CD4-positive, alpha-beta T cell (primary cell): ENCODE measurements at regions not wholly inside any gene's neighbourhood (a gene's known extent, or its start where the extent isn't known, plus 50 kb on each side); places are given as distances from the start of the nearest gene placed in this dataset.
"Not testable (repeated sequence)": the region's sequence is repeated elsewhere in the genome, so short reads cannot be mapped to it uniquely, and the experiment has no call there.

ENCODE experiments used
- ATAC-seq: fragments of 200-7000 bp; cut with Tn5 transposase; one replicate; pipeline ENCODE4 v1.10.0; 2022; ENCODE audit warnings: mild to moderate bottlenecking; ENCODE audit not compliant: poor library complexity
- CTCF ChIA-PET: fragments of 350-600 bp; sonication (Branson Sonifier 250); formaldehyde crosslinking; loops from one replicate; lab custom pipeline; 2021; ENCODE audit warnings: antibody characterized with exemption, inconsistent platforms; lab: Charles Lee
- POLR2A ChIA-PET: fragments of 350-600 bp; sonication (Branson Sonifier 250); formaldehyde crosslinking; loops from one replicate; lab custom pipeline; 2021; ENCODE audit warnings: antibody characterized with exemption, inconsistent platforms; lab: Charles Lee
- DNase-seq, 14 experiments: peaks; one replicate each; pipeline ENCODE4 v3.0.0-alpha.2; 2013 to 2020; ENCODE audit warnings: mixed read lengths in 2 of 14
- H3K27ac ChIP-seq, 2 donors: one replicate each; pipeline versions ENCODE4 v1.5.1 to v1.7.0; 2013; ENCODE audit warnings: low read length in 2 of 2, low read depth in 1 of 2, mild to moderate bottlenecking in 1 of 2
- H3K27me3 ChIP-seq, 2 experiments: 1 replicate in 1 of 2; 2 replicates in 1 of 2; pipeline versions ENCODE4 v1.6.1 to v1.7.0; 2013; ENCODE audit warnings: low read length in 2 of 2, control low read depth in 1 of 2, mild to moderate bottlenecking in 1 of 2, moderate library complexity in 1 of 2; ENCODE audit not compliant: insufficient read depth in 2 of 2, control insufficient read depth in 1 of 2
- H3K36me3 ChIP-seq: one replicate; pipeline ENCODE4 v1.6.1; 2013; ENCODE audit warnings: low read length, control low read depth; ENCODE audit not compliant: insufficient read depth
- H3K4me1 ChIP-seq: one replicate; pipeline ENCODE4 v1.6.1; 2013; ENCODE audit warnings: low read length, control low read depth; ENCODE audit not compliant: insufficient read depth
- H3K4me3 ChIP-seq: one replicate; pipeline ENCODE4 v1.5.1; 2013; ENCODE audit warnings: mild to moderate bottlenecking, low read length, moderate library complexity
- H3K9me3 ChIP-seq, 2 experiments: 1 replicate in 1 of 2; 2 replicates in 1 of 2; pipeline versions ENCODE4 v1.6.1 to v1.7.0; 2013; ENCODE audit warnings: low read length in 2 of 2, mild to moderate bottlenecking in 2 of 2, control low read depth in 1 of 2, moderate library complexity in 1 of 2; ENCODE audit not compliant: control insufficient read depth in 1 of 2, insufficient read depth in 1 of 2
- H3K27ac Mint-ChIP-seq: one replicate; pipeline ENCODE4 v1.8.0; 2020; ENCODE audit warnings: mixed read lengths
- H3K27me3 Mint-ChIP-seq: one replicate; pipeline ENCODE4 v1.8.0; 2021; ENCODE audit warnings: mixed read lengths
- H3K36me3 Mint-ChIP-seq: one replicate; pipeline ENCODE4 v1.8.0; 2021; ENCODE audit warnings: low read depth, mixed read lengths
- H3K4me1 Mint-ChIP-seq: one replicate; pipeline ENCODE4 v1.8.0; 2021; ENCODE audit warnings: low read depth, mixed read lengths
- H3K4me3 Mint-ChIP-seq: one replicate; pipeline ENCODE4 v1.8.0; 2020; ENCODE audit warnings: mild to moderate bottlenecking, mixed read lengths
- H3K9me3 Mint-ChIP-seq: one replicate; pipeline ENCODE4 v1.8.0; 2020; ENCODE audit warnings: mixed read lengths
- CTCF ChIP-seq: fragments of 200-600 bp; IDR thresholded peaks from one replicate; pipeline ENCODE4 v1.8.0; 2022; ENCODE audit warnings: antibody characterized with exemption, mild to moderate bottlenecking
- intact Hi-C, 2 experiments: fragments of 100-400 bp; cut with DNase I in 1 of 2; cut with micrococcal nuclease in 1 of 2; formaldehyde crosslinking; loops; one replicate each; pipeline versions ENCODE4 v1.15.1 to v1.9.0; 2023 to 2025; cut with DNase I, micrococcal nuclease

GRCh38 chr6:119493980-119494379 is 144.4 kb upstream of the MAN1A1 start:
- Mint-ChIP-seq H3K9me3 (peaks cover 8% of the 10 kb centered on the region), H3K4me1 (no peaks in the 10 kb centered on the region), H3K4me3 (no peak overlapping the region), H3K27me3 (no peaks in the 10 kb centered on the region), H3K27ac (no peak overlapping the region), H3K36me3 (no peaks in the 10 kb centered on the region)
- Histone ChIP-seq H3K4me1 (no peaks in the 10 kb centered on the region), H3K9me3 (peaks cover 0 to 3% of the 10 kb centered on the region in 2 experiments), H3K27me3 (no peaks in the 10 kb centered on the region), H3K27ac (no peak overlapping the region), H3K36me3 (no peaks in the 10 kb centered on the region), H3K4me3 (no peak overlapping the region)
- TF ChIP-seq CTCF = no peak
- no peak for DNase-seq
- ATAC-seq = no peak
- POLR2A ChIA-PET = no interaction called here
- intact Hi-C loops = no loop called here
- CTCF ChIA-PET = no interaction called here

GRCh38 chr6:119491112-119491511 is 141.6 kb upstream of the MAN1A1 start:
- H3K9me3 Mint-ChIP-seq, H3K36me3 Mint-ChIP-seq, H3K27me3 ChIP-seq, H3K4me1 ChIP-seq, H3K36me3 ChIP-seq, H3K27me3 Mint-ChIP-seq, DNase-seq, H3K27ac Mint-ChIP-seq, intact Hi-C loops, POLR2A ChIA-PET, CTCF ChIA-PET, H3K4me3 ChIP-seq, H3K9me3 ChIP-seq, H3K27ac ChIP-seq, H3K4me1 Mint-ChIP-seq, ATAC-seq, H3K4me3 Mint-ChIP-seq: not testable (repeated sequence)

- POLR2A ChIA-PET, CTCF ChIA-PET, H3K27ac ChIP-seq, H3K27me3 ChIP-seq, H3K9me3 Mint-ChIP-seq, H3K4me3 ChIP-seq, H3K9me3 ChIP-seq, H3K27me3 Mint-ChIP-seq, H3K36me3 Mint-ChIP-seq, H3K4me3 Mint-ChIP-seq, ATAC-seq, H3K4me1 Mint-ChIP-seq, H3K27ac Mint-ChIP-seq, H3K4me1 ChIP-seq, H3K36me3 ChIP-seq, intact Hi-C loops: not testable (repeated sequence)
- DNase-seq = peak in 1 of 14 experiments; percentile 8
Measured at GRCh38 chr6:119490050-119490449, 140.5 kb upstream of the MAN1A1 start.

- no peaks in the 10 kb centered on the region for H3K4me1 Mint-ChIP-seq
- intact Hi-C loops = no loop called here
- Histone ChIP-seq H3K9me3 (no peaks in the 10 kb centered on the region), H3K27me3 (no peaks in the 10 kb centered on the region), H3K4me1 (no peaks in the 10 kb centered on the region), H3K36me3 (no peaks in the 10 kb centered on the region), H3K4me3 (no peak overlapping the region), H3K27ac (no peak overlapping the region)
- no peak overlapping the region for H3K4me3 Mint-ChIP-seq
- POLR2A ChIA-PET = no interaction called here
- H3K27ac Mint-ChIP-seq = no peak overlapping the region
- CTCF ChIA-PET = no interaction called here
- ATAC-seq (no peak), DNase-seq (no peak)
- peaks cover 2% of the 10 kb centered on the region for H3K9me3 Mint-ChIP-seq
- TF ChIP-seq CTCF = no peak
- H3K36me3 Mint-ChIP-seq = no peaks in the 10 kb centered on the region
- no peaks in the 10 kb centered on the region for H3K27me3 Mint-ChIP-seq
Measured at GRCh38 chr6:119484598-119484997, 135.0 kb upstream of the MAN1A1 start.
